HEK293 (cell line): ENCODE measurements at regions not wholly inside any gene's neighbourhood (a gene's known extent, or its start where the extent isn't known, plus 50 kb on each side); places are given as distances from the start of the nearest gene placed in this dataset.

ENCODE experiments used
- CTCF ChIP-seq: fragments of 450-650 bp; formaldehyde crosslinking; IDR thresholded peaks from 2 replicates; pipeline ENCODE4 v1.5.1; 2016; ENCODE audit warnings: missing biosample characterization, missing genetic modification characterization
- HOXA7 ChIP-seq: sonication (generic); formaldehyde crosslinking; IDR thresholded peaks from 2 replicates; pipeline ENCODE4 v1.8.1; 2022; ENCODE audit warnings: missing genetic modification reagents, borderline replicate concordance
- PATZ1 ChIP-seq: fragments of 450-650 bp; formaldehyde crosslinking; IDR thresholded peaks from 2 replicates; pipeline ENCODE4 v1.5.1; 2016; ENCODE audit warnings: missing biosample characterization, missing genetic modification characterization
- REST ChIP-seq: fragments of 450-650 bp; formaldehyde crosslinking; IDR thresholded peaks from 2 replicates; pipeline ENCODE4 v1.5.1; 2016; ENCODE audit warnings: missing biosample characterization, missing genetic modification characterization
- SP2 ChIP-seq: fragments of 450-650 bp; formaldehyde crosslinking; IDR thresholded peaks from 2 replicates; pipeline ENCODE4 v1.5.1; 2016; ENCODE audit warnings: missing biosample characterization, missing genetic modification characterization
- YY1 ChIP-seq: fragments of 450-650 bp; formaldehyde crosslinking; IDR thresholded peaks from 2 replicates; pipeline ENCODE4 v1.5.1; 2018; ENCODE audit warnings: missing biosample characterization, missing genetic modification characterization
- ZNF112 ChIP-seq: fragments of 450-650 bp; formaldehyde crosslinking; IDR thresholded peaks from 2 replicates; pipeline ENCODE4 v1.5.0; 2017; ENCODE audit warnings: missing biosample characterization, missing genetic modification characterization
- ZNF274 ChIP-seq, 2 experiments: fragments of 200-500 bp in 1 of 2; fragments of 450-650 bp in 1 of 2; sonication (Bioruptor generic) in 1 of 2; formaldehyde crosslinking in 1 of 2; IDR thresholded peaks; 2 replicates each; pipeline versions ENCODE4 v1.5.1 to v1.6.1; 2014 to 2016; ENCODE audit warnings: borderline replicate concordance in 1 of 2, inconsistent platforms in 1 of 2, low read length in 1 of 2, missing biosample characterization in 1 of 2, missing genetic modification characterization in 1 of 2
- ZNF549 ChIP-seq: fragments of 450-650 bp; IDR thresholded peaks from 2 replicates; pipeline ENCODE4 v1.5.1; 2018; ENCODE audit warnings: missing biosample characterization, missing genetic modification characterization, mild to moderate bottlenecking, inconsistent platforms, moderate library complexity
- ZNF624 ChIP-seq: fragments of 450-650 bp; formaldehyde crosslinking; IDR thresholded peaks from 2 replicates; pipeline ENCODE4 v1.5.1; 2017; ENCODE audit warnings: missing biosample characterization, missing genetic modification characterization
- ZNF677 ChIP-seq: fragments of 450-650 bp; IDR thresholded peaks from 2 replicates; pipeline ENCODE4 v1.5.0; 2018; ENCODE audit warnings: missing biosample characterization, mild to moderate bottlenecking, missing genetic modification characterization, moderate library complexity
- ZNF701 ChIP-seq: fragments of 450-650 bp; formaldehyde crosslinking; IDR thresholded peaks from 2 replicates; pipeline ENCODE4 v1.5.1; 2016; ENCODE audit warnings: missing biosample characterization, missing genetic modification characterization
- TF ChIP-seq, protein P1 (sequence below): fragments of 450-650 bp; formaldehyde crosslinking; IDR thresholded peaks from 2 replicates; pipeline ENCODE4 v1.5.1; 2016; ENCODE audit warnings: missing biosample characterization, missing genetic modification characterization
- TF ChIP-seq, protein P2 (sequence below): sonication (generic); formaldehyde crosslinking; IDR thresholded peaks from 2 replicates; pipeline ENCODE4 v1.8.1; 2022; ENCODE audit warnings: mild to moderate bottlenecking, moderate library complexity, missing genetic modification reagents

- TF ChIP-seq YY1 (tag by site-specific recombination) (no peak), HOXA7 (CRISPR knock-in tag) (no peak), ZNF549 (tag by site-specific recombination) (no peak), ZNF701 (tag by site-specific recombination) (no peak), PATZ1 (tag by site-specific recombination) (no peak), REST (tag by site-specific recombination) (no peak), CTCF (tag by site-specific recombination) (no peak), ZNF112 (tag by site-specific recombination) (no peak), ZNF677 (tag by site-specific recombination) (no peak), SP2 (tag by site-specific recombination) (no peak), ZNF274 (IDR thresholded peaks at IDR 0.05; ENCODE audit: low read length) (no peak), ZNF274 (tag by site-specific recombination; IDR thresholded peaks at IDR 0.05; ENCODE audit: borderline replicate concordance) (no peak), ZNF624 (tag by site-specific recombination) (no peak)
- TF ChIP-seq, protein P1, sequence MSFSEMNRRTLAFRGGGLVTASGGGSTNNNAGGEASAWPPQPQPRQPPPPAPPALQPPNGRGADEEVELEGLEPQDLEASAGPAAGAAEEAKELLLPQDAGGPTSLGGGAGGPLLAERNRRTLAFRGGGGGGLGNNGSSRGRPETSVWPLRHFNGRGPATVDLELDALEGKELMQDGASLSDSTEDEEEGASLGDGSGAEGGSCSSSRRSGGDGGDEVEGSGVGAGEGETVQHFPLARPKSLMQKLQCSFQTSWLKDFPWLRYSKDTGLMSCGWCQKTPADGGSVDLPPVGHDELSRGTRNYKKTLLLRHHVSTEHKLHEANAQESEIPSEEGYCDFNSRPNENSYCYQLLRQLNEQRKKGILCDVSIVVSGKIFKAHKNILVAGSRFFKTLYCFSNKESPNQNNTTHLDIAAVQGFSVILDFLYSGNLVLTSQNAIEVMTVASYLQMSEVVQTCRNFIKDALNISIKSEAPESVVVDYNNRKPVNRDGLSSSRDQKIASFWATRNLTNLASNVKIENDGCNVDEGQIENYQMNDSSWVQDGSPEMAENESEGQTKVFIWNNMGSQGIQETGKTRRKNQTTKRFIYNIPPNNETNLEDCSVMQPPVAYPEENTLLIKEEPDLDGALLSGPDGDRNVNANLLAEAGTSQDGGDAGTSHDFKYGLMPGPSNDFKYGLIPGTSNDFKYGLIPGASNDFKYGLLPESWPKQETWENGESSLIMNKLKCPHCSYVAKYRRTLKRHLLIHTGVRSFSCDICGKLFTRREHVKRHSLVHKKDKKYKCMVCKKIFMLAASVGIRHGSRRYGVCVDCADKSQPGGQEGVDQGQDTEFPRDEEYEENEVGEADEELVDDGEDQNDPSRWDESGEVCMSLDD (tag by site-specific recombination), result no peak
- TF ChIP-seq, protein P2, sequence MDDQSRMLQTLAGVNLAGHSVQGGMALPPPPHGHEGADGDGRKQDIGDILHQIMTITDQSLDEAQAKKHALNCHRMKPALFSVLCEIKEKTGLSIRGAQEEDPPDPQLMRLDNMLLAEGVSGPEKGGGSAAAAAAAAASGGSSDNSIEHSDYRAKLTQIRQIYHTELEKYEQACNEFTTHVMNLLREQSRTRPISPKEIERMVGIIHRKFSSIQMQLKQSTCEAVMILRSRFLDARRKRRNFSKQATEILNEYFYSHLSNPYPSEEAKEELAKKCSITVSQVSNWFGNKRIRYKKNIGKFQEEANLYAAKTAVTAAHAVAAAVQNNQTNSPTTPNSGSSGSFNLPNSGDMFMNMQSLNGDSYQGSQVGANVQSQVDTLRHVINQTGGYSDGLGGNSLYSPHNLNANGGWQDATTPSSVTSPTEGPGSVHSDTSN, result no peak
These were observed 173.1 kb upstream of the NLRP1 start for GRCh38 chr17:5757314-5757907.
